Ovary (tissue), 3 donors: ENCODE measurements at regions not wholly inside any gene's neighbourhood (a gene's known extent, or its start where the extent isn't known, plus 50 kb on each side); places are given as distances from the start of the nearest gene placed in this dataset.

Source experiments
- CTCF ChIP-seq, 3 donors: fragments of 450-650 bp in 2 of 3; fragments of 200-600 bp in 1 of 3; IDR thresholded peaks; one replicate each; pipeline versions ENCODE4 v1.5.1 to v1.8.0; 2016 to 2022; ENCODE audit warnings: antibody characterized with exemption in 3 of 3, mild to moderate bottlenecking in 1 of 3
- POLR2A ChIP-seq: fragments of 450-650 bp; IDR thresholded peaks from one replicate; pipeline ENCODE4 v1.6.1; 2017; ENCODE audit warnings: antibody characterized with exemption, mild to moderate bottlenecking, moderate library complexity
- donor health status: DM: no; HTN: no; CAD: no.

DNA sequence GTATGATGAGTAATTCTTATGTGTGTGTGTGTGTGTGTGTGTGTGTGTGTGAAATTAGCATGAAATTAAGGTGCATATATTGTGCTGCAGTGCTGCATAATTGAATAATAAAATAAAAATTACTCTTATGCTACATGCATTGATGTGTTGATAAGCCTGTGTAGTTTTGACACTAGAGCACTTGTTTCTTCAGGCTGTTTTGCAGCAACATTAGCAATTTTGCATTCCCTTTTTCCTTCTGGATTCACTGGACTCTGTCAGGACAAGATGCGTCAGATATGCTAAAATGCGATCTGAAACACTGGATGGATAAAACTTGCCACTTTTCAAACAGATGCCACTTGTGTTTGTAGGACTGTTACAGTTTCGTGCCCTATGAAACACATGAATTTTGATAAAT lies 175.4 kb upstream of the ATP6AP2 start:
- no peak for TF ChIP-seq CTCF (IDR thresholded peaks at IDR 0.05)
- no peak for TF ChIP-seq POLR2A
